IPS DF 6.9 (cell line): ENCODE measurements at regions not wholly inside any gene's neighbourhood (a gene's known extent, or its start where the extent isn't known, plus 50 kb on each side); places are given as distances from the start of the nearest gene placed in this dataset.

Experiments used
- DNase-seq: peaks from one replicate; pipeline ENCODE4 v3.0.0-alpha.2; 2013; ENCODE audit warnings: low read depth, low spot score
- H3K27ac ChIP-seq: one replicate; pipeline ENCODE4 v1.5.1; 2013; ENCODE audit warnings: low read length, control low read depth
- H3K27me3 ChIP-seq: 2 replicates; pipeline ENCODE4 v1.6.1; 2013; ENCODE audit warnings: mild to moderate bottlenecking, low read length; ENCODE audit not compliant: control insufficient read depth, insufficient read depth
- H3K36me3 ChIP-seq: 2 replicates; pipeline ENCODE4 v1.6.1; 2013; ENCODE audit warnings: low read length; ENCODE audit not compliant: control insufficient read depth, insufficient read depth
- H3K4me1 ChIP-seq: 2 replicates; pipeline ENCODE4 v1.6.1; 2013; ENCODE audit warnings: low read length; ENCODE audit not compliant: control insufficient read depth, insufficient read depth
- H3K4me3 ChIP-seq: 2 replicates; pipeline ENCODE4 v1.5.1; 2013; ENCODE audit warnings: mild to moderate bottlenecking, low read length
- H3K9me3 ChIP-seq: 2 replicates; pipeline ENCODE4 v1.6.1; 2013; ENCODE audit warnings: low read length, inconsistent platforms; ENCODE audit not compliant: control insufficient read depth, insufficient read depth
- WGBS: extraction: QIAGEN DNeasy Blood & Tissue Kit; methylation state at CpG from one replicate; pipeline ENCODE4 v1.1.7; 2013; ENCODE audit warnings: mixed read lengths, missing lambda C conversion rate; ENCODE audit not compliant: insufficient read length, insufficient coverage; 5-methylcytosine and 5-hydroxymethylcytosine counted together

GRCh38 chr16:35485915-35486314 is 2026.5 kb downstream of the TP53TG3F start:
- no peaks in the 10 kb centered on the region for H3K27me3 ChIP-seq
- H3K9me3 ChIP-seq, result peaks cover 3% of the 10 kb centered on the region
- no CpG with 5 or more reads among the region's 17 CpGs for whole genome bisulfite sequencing
- no peaks in the 10 kb centered on the region for H3K36me3 ChIP-seq
- no peak for DNase-seq
- H3K4me3 ChIP-seq, result no peak overlapping the region
- H3K27ac ChIP-seq, result no peak overlapping the region
- H3K4me1 ChIP-seq, result no peaks in the 10 kb centered on the region

- Histone ChIP-seq H3K27me3 (no peaks in the 10 kb centered on the region), H3K4me3 (no peak overlapping the region), H3K27ac (no peak overlapping the region), H3K9me3 (peaks cover 2% of the 10 kb centered on the region), H3K4me1 (no peaks in the 10 kb centered on the region), H3K36me3 (no peaks in the 10 kb centered on the region)
- DNase-seq, result no peak
- WGBS, result no CpG with 5 or more reads among the region's 28 CpGs
Observed at GRCh38 chr16:35492225-35492624, 2032.8 kb downstream of the TP53TG3F start.

GRCh38 chr16:35497399-35497798 is 2038.0 kb downstream of the TP53TG3F start:
- Histone ChIP-seq H3K4me1 (no peaks in the 10 kb centered on the region), H3K9me3 (peaks cover 10% of the 10 kb centered on the region), H3K27ac (no peak overlapping the region), H3K36me3 (no peaks in the 10 kb centered on the region), H3K4me3 (no peak overlapping the region), H3K27me3 (no peaks in the 10 kb centered on the region)
- no CpG with 5 or more reads among the region's 1 CpG for WGBS
- DNase-seq, result no peak

- no peak overlapping the region for H3K27ac ChIP-seq
- no peaks in the 10 kb centered on the region for H3K27me3 ChIP-seq
- H3K4me1 ChIP-seq, result no peaks in the 10 kb centered on the region
- peaks cover 11% of the 10 kb centered on the region for H3K9me3 ChIP-seq
- WGBS, result no CpG with 5 or more reads among the region's 51 CpGs
- H3K4me3 ChIP-seq, result no peak overlapping the region
- DNase-seq, result no peak
- no peaks in the 10 kb centered on the region for H3K36me3 ChIP-seq
Observed at GRCh38 chr16:35506018-35506897, 2046.8 kb downstream of the TP53TG3F start.

- H3K4me3 ChIP-seq, result no peak overlapping the region
- H3K9me3 ChIP-seq, result peaks cover 11% of the 10 kb centered on the region
- H3K4me1 ChIP-seq, result no peaks in the 10 kb centered on the region
- no peak for DNase-seq
- H3K27me3 ChIP-seq, result no peaks in the 10 kb centered on the region
- no peaks in the 10 kb centered on the region for H3K36me3 ChIP-seq
- no peak overlapping the region for H3K27ac ChIP-seq
- no CpG with 5 or more reads among the region's 16 CpGs for WGBS
Observed at GRCh38 chr16:35506898-35507194, 2047.4 kb downstream of the TP53TG3F start.

- no peak for DNase-seq
- Histone ChIP-seq H3K27me3 (no peaks in the 10 kb centered on the region), H3K4me3 (no peak overlapping the region), H3K9me3 (peaks cover 5% of the 10 kb centered on the region), H3K27ac (no peak overlapping the region), H3K4me1 (no peaks in the 10 kb centered on the region), H3K36me3 (no peaks in the 10 kb centered on the region)
- WGBS, result no CpG with 5 or more reads among the region's 1 CpG
Observed at GRCh38 chr16:35510701-35511100, 2051.3 kb downstream of the TP53TG3F start.

- no peaks in the 10 kb centered on the region; the same call in 1 of the 2 replicates for H3K9me3 ChIP-seq
- no peak for DNase-seq
- H3K27me3 ChIP-seq, result no peaks in the 10 kb centered on the region
- no peaks in the 10 kb centered on the region for H3K4me1 ChIP-seq
- H3K36me3 ChIP-seq, result no peaks in the 10 kb centered on the region
- H3K27ac ChIP-seq, result no peak overlapping the region
- H3K4me3 ChIP-seq, result no peak overlapping the region
Observed at GRCh38 chr16:35516551-35516950, 2057.1 kb downstream of the TP53TG3F start.

GRCh38 chr16:35516971-35517370 is 2057.6 kb downstream of the TP53TG3F start:
- Histone ChIP-seq H3K36me3 (no peaks in the 10 kb centered on the region), H3K4me3 (no peak overlapping the region), H3K27ac (no peak overlapping the region), H3K27me3 (no peaks in the 10 kb centered on the region), H3K4me1 (no peaks in the 10 kb centered on the region), H3K9me3 (peaks cover 2% of the 10 kb centered on the region)
- no CpG with 5 or more reads among the region's 8 CpGs for WGBS
- DNase-seq, result no peak

GRCh38 chr16:35523991-35524390 is 2064.6 kb downstream of the TP53TG3F start:
- Histone ChIP-seq H3K9me3 (peaks cover 15% of the 10 kb centered on the region), H3K36me3 (no peaks in the 10 kb centered on the region; the same call in 1 of the 2 replicates), H3K4me3 (no peak overlapping the region), H3K27me3 (no peaks in the 10 kb centered on the region), H3K27ac (no peak overlapping the region), H3K4me1 (no peaks in the 10 kb centered on the region)
- DNase-seq, result no peak

GRCh38 chr16:35525979-35526590 is 2066.7 kb downstream of the TP53TG3F start:
- WGBS, result no CpG with 5 or more reads among the region's 26 CpGs
- H3K4me3 ChIP-seq, result no peak overlapping the region
- H3K36me3 ChIP-seq, result no peaks in the 10 kb centered on the region; the same call in 1 of the 2 replicates
- H3K4me1 ChIP-seq, result no peaks in the 10 kb centered on the region
- DNase-seq, result no peak
- no peak overlapping the region for H3K27ac ChIP-seq
- no peaks in the 10 kb centered on the region for H3K27me3 ChIP-seq
- H3K9me3 ChIP-seq, result peaks cover 16% of the 10 kb centered on the region

- H3K4me1 ChIP-seq, result no peaks in the 10 kb centered on the region
- H3K9me3 ChIP-seq, result peaks cover 16% of the 10 kb centered on the region
- no peak for DNase-seq
- H3K27ac ChIP-seq, result no peak overlapping the region
- no peak overlapping the region for H3K4me3 ChIP-seq
- no CpG with 5 or more reads among the region's 4 CpGs for WGBS
- H3K36me3 ChIP-seq, result no peaks in the 10 kb centered on the region
- no peaks in the 10 kb centered on the region for H3K27me3 ChIP-seq
Observed at GRCh38 chr16:35532576-35532975, 2073.2 kb downstream of the TP53TG3F start.
